Stomach (tissue), 8 donors: ENCODE measurements at regions not wholly inside any gene's neighbourhood (a gene's known extent, or its start where the extent isn't known, plus 50 kb on each side); places are given as distances from the start of the nearest gene placed in this dataset.
"Not testable (repeated sequence)": the region's sequence is repeated elsewhere in the genome, so short reads cannot be mapped to it uniquely, and the experiment has no call there.

Experiments used
- DNase-seq, 2 donors: peaks; one replicate each; pipeline versions ENCODE4 v3.0.0 to v3.0.0-alpha.2; 2013 to 2019
- H3K27ac ChIP-seq, 5 donors: fragments of 200-600 bp in 4 of 5; sonication (generic) in 4 of 5; one replicate each; pipeline ENCODE4 v1.5.1; 2013 to 2019; ENCODE audit warnings: mild to moderate bottlenecking in 1 of 5, moderate library complexity in 1 of 5
- H3K27me3 ChIP-seq, 3 donors: fragments of 200-600 bp; sonication (generic); one replicate each; pipeline ENCODE4 v1.5.1; 2017 to 2019; ENCODE audit warnings: mixed run types in 1 of 3
- H3K36me3 ChIP-seq, 4 donors: fragments of 200-600 bp; sonication (generic); 1 replicate in 3 of 4; 2 replicates in 1 of 4; pipeline ENCODE4 v1.5.1; 2016 to 2019
- H3K4me1 ChIP-seq, 4 donors: fragments of 200-600 bp; sonication (generic); one replicate each; pipeline ENCODE4 v1.5.1; 2016 to 2019
- H3K4me3 ChIP-seq, 4 donors: fragments of 200-600 bp; sonication (generic) in 3 of 4; one replicate each; pipeline ENCODE4 v1.5.1; 2016 to 2019; ENCODE audit warnings: mild to moderate bottlenecking in 1 of 4
- H3K9me3 ChIP-seq, 4 donors: fragments of 200-600 bp; sonication (generic); one replicate each; pipeline ENCODE4 v1.5.1; 2016 to 2019
- EP300 ChIP-seq: sonication (generic); formaldehyde crosslinking; IDR thresholded peaks from one replicate; pipeline ENCODE4 v1.6.1; 2017; ENCODE audit warnings: antibody characterized with exemption
- POLR2A ChIP-seq, 4 donors: fragments of 450-650 bp; IDR thresholded peaks; one replicate each; pipeline ENCODE4 v1.6.1; 2016; ENCODE audit warnings: antibody characterized with exemption in 4 of 4, control low read depth in 2 of 4, mild to moderate bottlenecking in 1 of 4, moderate library complexity in 1 of 4
- POLR2AphosphoS5 ChIP-seq, 3 donors: sonication (generic); formaldehyde crosslinking; IDR thresholded peaks; one replicate each; pipeline ENCODE4 v1.6.1; 2016; ENCODE audit warnings: antibody characterized with exemption in 3 of 3
- WGBS, 5 donors: extraction: QIAGEN DNeasy Blood & Tissue Kit in 3 of 5; methylation state at CpG; one replicate each; pipeline versions ENCODE4 v1.1.5 to v1.1.7; 2013 to 2018; 5-methylcytosine and 5-hydroxymethylcytosine counted together
- intact Hi-C: fragments of 100-400 bp; cut with DNase I; formaldehyde crosslinking; loops from one replicate; pipeline ENCODE4 v1.15.1; 2023; ENCODE audit warnings: low total_unique reads
- TF ChIP-seq, protein P1 (sequence below), 7 experiments: fragments of 450-650 bp in 4 of 7; fragments of 200-600 bp in 3 of 7; sonication (generic) in 3 of 7; IDR thresholded peaks; one replicate each; pipeline ENCODE4 v1.5.1; 2016 to 2019; ENCODE audit warnings: antibody characterized with exemption in 7 of 7, control low read depth in 2 of 7, mild to moderate bottlenecking in 1 of 7
- donor health status: healthy with polysubstance abuse.
- donor health status: Bipolar disorder and iron deficiency.
- donor health status: healthy.

DNA sequence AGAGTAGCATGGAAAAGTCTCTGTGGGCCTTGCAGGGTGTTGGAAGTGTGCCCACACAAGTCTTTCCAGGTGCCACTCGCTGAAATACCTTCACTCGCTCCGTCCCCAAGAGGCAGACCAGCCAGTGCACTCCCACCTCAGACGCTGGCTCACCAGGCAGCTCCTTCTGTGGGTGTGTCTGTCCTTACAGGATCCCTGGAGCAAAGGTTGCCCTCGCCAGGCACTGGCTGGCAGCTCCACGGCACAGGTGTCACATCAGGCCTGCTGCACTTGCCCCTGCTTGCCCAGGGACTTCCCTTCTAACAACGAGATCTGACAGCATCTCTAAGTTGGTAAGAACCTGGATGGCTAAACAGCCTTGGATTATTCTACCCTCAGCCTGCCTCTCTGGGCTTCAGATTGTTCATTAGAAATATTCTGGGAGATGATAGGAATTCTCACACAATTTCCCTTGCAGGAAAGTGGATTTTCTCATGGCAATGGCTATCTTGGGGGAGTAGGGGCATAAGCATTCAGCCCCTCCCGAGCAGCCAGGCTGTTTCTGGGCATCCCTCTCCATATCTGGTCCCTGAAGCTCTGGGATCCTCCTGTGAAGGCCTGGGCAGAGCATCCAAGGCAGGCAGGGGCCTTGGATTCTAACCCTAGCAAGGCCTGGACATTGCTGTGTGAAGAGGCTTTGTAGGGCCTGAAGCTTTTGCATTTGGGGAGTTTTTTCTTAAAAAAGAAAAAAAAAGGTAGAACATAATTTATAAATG is 262.1 kb downstream of the MYCN start:
- peak in 1 of 3 donors; percentile 21 for TF ChIP-seq POLR2AphosphoS5 (IDR thresholded peaks at IDR 0.05)
- no peak for TF ChIP-seq EP300
- no peak for TF ChIP-seq POLR2A (IDR thresholded peaks at IDR 0.05)
- TF ChIP-seq, protein P1, sequence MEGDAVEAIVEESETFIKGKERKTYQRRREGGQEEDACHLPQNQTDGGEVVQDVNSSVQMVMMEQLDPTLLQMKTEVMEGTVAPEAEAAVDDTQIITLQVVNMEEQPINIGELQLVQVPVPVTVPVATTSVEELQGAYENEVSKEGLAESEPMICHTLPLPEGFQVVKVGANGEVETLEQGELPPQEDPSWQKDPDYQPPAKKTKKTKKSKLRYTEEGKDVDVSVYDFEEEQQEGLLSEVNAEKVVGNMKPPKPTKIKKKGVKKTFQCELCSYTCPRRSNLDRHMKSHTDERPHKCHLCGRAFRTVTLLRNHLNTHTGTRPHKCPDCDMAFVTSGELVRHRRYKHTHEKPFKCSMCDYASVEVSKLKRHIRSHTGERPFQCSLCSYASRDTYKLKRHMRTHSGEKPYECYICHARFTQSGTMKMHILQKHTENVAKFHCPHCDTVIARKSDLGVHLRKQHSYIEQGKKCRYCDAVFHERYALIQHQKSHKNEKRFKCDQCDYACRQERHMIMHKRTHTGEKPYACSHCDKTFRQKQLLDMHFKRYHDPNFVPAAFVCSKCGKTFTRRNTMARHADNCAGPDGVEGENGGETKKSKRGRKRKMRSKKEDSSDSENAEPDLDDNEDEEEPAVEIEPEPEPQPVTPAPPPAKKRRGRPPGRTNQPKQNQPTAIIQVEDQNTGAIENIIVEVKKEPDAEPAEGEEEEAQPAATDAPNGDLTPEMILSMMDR (IDR thresholded peaks at IDR 0.05), result no peak
- Histone ChIP-seq H3K27ac (peak overlapping the region in 4 of 5 donors; percentile 46 to 78 (median 69)), H3K36me3 (no peaks in the 10 kb centered on the region), H3K9me3 (no peaks in the 10 kb centered on the region), H3K27me3 (no peaks in the 10 kb centered on the region), H3K4me1 (peaks cover 0 to 4% (median 2%) of the 10 kb centered on the region in 4 donors), H3K4me3 (no peak overlapping the region)
- intact Hi-C loops, result no loop called here
- WGBS, 5 donors, result 34 to 72% (median 60%) methylated on average over 5 to 8 of the region's 8 CpGs
- DNase-seq, result peak; percentile 63 to 70

DNA sequence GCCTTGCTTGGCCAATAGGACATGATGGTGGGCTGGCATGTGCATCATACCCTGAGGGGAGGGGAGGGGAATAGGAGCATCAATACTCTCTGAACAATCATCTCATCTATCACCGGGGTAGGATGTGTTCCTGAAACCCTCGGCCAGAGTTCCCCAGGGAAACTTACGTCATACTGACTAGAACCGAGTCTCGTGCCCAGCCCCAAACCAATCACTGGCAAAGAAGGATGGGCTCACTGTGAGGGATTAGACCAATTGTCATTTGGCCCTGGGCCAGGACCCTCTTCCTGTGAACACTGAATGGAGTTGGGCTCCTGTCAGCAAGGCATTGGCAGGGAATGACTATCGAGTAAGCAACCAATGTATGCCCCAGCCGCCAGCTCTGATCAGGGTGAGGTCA is 261.5 kb downstream of the MYCN start:
- Histone ChIP-seq H3K4me3 (no peak overlapping the region), H3K9me3 (no peaks in the 10 kb centered on the region), H3K27ac (peak overlapping the region in 3 of 5 donors; percentile 66 to 78 (median 72)), H3K27me3 (no peaks in the 10 kb centered on the region), H3K4me1 (peaks cover 0 to 8% (median 5%) of the 10 kb centered on the region in 4 donors), H3K36me3 (no peaks in the 10 kb centered on the region)
- WGBS, 5 donors, result 68 to 96% (median 79%) methylated on average over 4 to 7 of the region's 7 CpGs
- DNase-seq, result peak in 1 of 2 donors; percentile 36
- TF ChIP-seq POLR2AphosphoS5 (IDR thresholded peaks at IDR 0.05), result no peak
- no peak for TF ChIP-seq POLR2A (IDR thresholded peaks at IDR 0.05)
- TF ChIP-seq, protein P1 (IDR thresholded peaks at IDR 0.05), result no peak
- TF ChIP-seq EP300, result no peak
- intact Hi-C loops, result no loop called here

DNA sequence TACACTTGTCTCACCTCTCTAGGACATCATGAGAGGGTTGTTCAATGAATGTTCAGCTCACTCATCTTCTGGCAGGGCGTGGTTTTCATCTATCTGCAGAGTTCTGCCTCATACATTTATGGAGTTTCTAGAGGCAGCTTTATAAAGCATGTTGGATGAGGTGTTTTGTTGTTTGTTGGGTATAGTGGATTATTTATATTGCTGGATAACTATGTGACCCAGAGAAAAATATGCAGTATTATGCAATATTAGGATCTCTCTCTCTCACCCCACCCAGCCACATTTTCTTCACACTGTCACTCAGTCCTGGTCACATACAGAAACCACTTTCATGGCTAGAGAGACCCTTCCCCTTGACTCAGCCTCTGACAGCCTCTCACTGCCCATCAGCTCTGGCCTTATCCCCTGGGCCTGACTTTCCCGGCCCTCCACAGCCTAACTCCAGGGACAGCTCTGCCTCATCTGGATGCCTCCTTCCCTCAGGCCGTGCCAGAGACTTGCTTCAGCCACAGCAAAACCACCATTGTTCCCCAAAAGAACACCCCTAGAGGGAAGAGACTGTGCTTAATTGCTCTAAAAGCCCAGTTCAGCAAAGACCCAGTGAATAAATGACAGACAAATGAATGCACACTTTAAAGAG is 260.3 kb downstream of the MYCN start:
- TF ChIP-seq POLR2AphosphoS5 (IDR thresholded peaks at IDR 0.05), result no peak
- peaks cover 0 to 8% (median 5%) of the 10 kb centered on the region in 4 donors for H3K4me1 ChIP-seq
- H3K27ac ChIP-seq, result no peak overlapping the region
- no peak for DNase-seq
- no peaks in the 10 kb centered on the region for H3K36me3 ChIP-seq
- no peaks in the 10 kb centered on the region for H3K9me3 ChIP-seq
- intact Hi-C loops, result no loop called here
- no peaks in the 10 kb centered on the region for H3K27me3 ChIP-seq
- H3K4me3 ChIP-seq, result no peak overlapping the region
- 85 to 94% (median 87%) methylated on average over 3 of the region's 3 CpGs for WGBS, 5 donors

DNA sequence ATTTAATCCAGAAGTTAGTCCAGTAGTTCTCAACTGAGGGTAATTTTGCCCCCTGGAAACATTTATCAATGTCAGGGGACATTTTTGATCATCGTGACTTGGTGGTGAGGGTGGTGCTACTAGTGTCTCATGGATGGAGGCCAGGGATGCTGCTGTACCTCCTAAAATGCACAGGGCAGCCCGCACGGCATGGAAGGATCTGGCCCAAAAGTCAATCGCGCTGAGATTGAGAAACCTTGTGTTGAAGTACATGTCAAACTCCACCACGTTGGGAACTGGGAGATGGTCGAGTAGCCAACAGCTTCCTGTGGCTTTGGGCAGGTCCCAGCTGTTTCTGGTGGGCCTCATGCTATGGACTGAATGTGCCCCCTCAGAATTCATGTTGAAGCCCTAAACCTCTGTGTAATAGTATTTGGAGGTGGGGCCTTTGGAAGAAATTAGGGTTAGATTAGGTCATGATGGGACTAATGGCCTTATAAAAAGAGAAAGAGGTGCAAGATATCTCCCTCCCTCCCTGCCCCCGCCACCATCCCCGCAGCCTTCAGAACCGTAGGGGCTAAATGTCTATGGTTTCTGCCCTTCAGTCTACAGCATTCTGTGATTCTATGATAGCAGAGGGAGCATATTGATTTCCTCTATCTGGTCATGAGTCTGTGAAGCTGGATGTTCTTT is 259.7 kb downstream of the MYCN start:
- Histone ChIP-seq H3K27me3 (no peaks in the 10 kb centered on the region), H3K27ac (no peak overlapping the region), H3K4me3 (no peak overlapping the region), H3K4me1 (peaks cover 0 to 8% (median 5%) of the 10 kb centered on the region in 4 donors), H3K36me3 (no peaks in the 10 kb centered on the region), H3K9me3 (no peaks in the 10 kb centered on the region)
- intact Hi-C loops, result no loop called here
- no peak for DNase-seq
- 86 to 90% (median 90%) methylated on average over 10 of the region's 10 CpGs for WGBS, 5 donors
- TF ChIP-seq POLR2AphosphoS5 (IDR thresholded peaks at IDR 0.05) (no peak), EP300 (no peak), POLR2A (IDR thresholded peaks at IDR 0.05) (no peak)
- TF ChIP-seq, protein P1 (IDR thresholded peaks at IDR 0.05), result no peak

DNA sequence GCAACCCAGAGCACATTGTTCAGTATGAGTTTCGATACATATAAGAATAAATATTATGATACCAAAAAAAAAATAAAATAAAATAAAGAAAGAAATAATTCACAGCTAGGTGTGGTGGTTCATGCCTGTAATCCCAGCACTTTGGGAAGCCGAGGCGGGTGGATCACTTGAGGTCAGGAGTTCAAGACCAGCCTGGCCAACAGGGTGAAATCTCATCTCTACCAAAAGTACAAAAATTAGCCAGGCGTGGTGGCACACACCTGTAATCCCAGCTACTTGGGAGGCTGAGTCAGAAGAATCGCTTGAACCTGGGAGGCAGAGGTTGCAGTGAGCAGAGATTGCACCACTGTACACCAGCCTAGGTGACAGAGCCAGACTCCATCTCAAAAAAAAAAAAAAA is 258.9 kb downstream of the MYCN start:
- H3K36me3 ChIP-seq, H3K27ac ChIP-seq, DNase-seq, H3K4me3 ChIP-seq, H3K4me1 ChIP-seq, intact Hi-C loops, H3K27me3 ChIP-seq, H3K9me3 ChIP-seq: not testable (repeated sequence)
- WGBS, 5 donors, result 76 to 98% (median 94%) methylated on average over 5 of the region's 5 CpGs
